SK-N-SH (cell line): ENCODE measurements at regions not wholly inside any gene's neighbourhood (a gene's known extent, or its start where the extent isn't known, plus 50 kb on each side); places are given as distances from the start of the nearest gene placed in this dataset.

Experiments used
- CTCF ChIA-PET: fragments of 300-600, 350-600 bp; formaldehyde crosslinking; extraction: SDS; loops from one replicate; lab custom pipeline; 2021; lab: Yijun Ruan, JAX
- POLR2A ChIA-PET: fragments of 350-600 bp; sonication (Branson Sonifier 250); formaldehyde crosslinking; extraction: SDS; loops from one replicate; lab custom pipeline; 2020; ENCODE audit warnings: antibody characterized with exemption, inconsistent platforms; lab: Yijun Ruan, JAX
- DNase-seq: peaks from one replicate; pipeline ENCODE4 v3.0.0; 2012
- H2AFZ ChIP-seq: fragments of 200-600 bp; sonication (generic); 2 replicates; pipeline ENCODE4 v1.8.1; 2016; ENCODE audit warnings: antibody characterized with exemption, mild to moderate bottlenecking, low read depth
- H3F3A ChIP-seq: fragments of 200-600 bp; sonication (generic); replicated peaks from 2 replicates; pipeline ENCODE3; 2016; ENCODE audit warnings: antibody characterized with exemption, mild to moderate bottlenecking; ENCODE audit not compliant: insufficient read depth
- H3K27ac ChIP-seq, 2 experiments: fragments of 200-500 bp in 1 of 2; fragments of 200-600 bp in 1 of 2; sonication (Bioruptor generic) in 1 of 2; sonication (generic), shearing (Covaris generic) in 1 of 2; 2 replicates each; pipeline versions ENCODE4 v1.5.1 to v1.6.1; 2014 to 2016; ENCODE audit warnings: low read depth in 2 of 2, inconsistent platforms in 1 of 2, low read length in 1 of 2, mild to moderate bottlenecking in 1 of 2, mixed read lengths in 1 of 2
- H3K27me3 ChIP-seq: fragments of 200-600 bp; sonication (generic), shearing (Covaris generic); 2 replicates; pipeline ENCODE4 v1.6.1; 2016; ENCODE audit warnings: mixed run types; ENCODE audit not compliant: insufficient read depth
- H3K36me3 ChIP-seq, 2 experiments: fragments of 200-500 bp in 1 of 2; fragments of 200-600 bp in 1 of 2; sonication (Bioruptor generic) in 1 of 2; sonication (generic) in 1 of 2; replicated peaks in 1 of 2; 2 replicates each; pipeline versions ENCODE3 to v1.5.1; 2014 to 2016; ENCODE audit warnings: low read length in 1 of 2, mild to moderate bottlenecking in 1 of 2; ENCODE audit not compliant: insufficient read depth in 2 of 2, control insufficient read depth in 1 of 2
- H3K4me1 ChIP-seq, 2 experiments: fragments of 200-500 bp in 1 of 2; fragments of 200-600 bp in 1 of 2; sonication (Bioruptor generic) in 1 of 2; sonication (generic), shearing (Covaris generic) in 1 of 2; 2 replicates each; pipeline versions ENCODE4 v1.5.1 to v1.6.1; 2014 to 2016; ENCODE audit warnings: low read depth in 1 of 2, low read length in 1 of 2, mixed run types in 1 of 2; ENCODE audit not compliant: insufficient read depth in 2 of 2, control insufficient read depth in 1 of 2
- H3K4me2 ChIP-seq: fragments of 200-600 bp; sonication (generic), shearing (Covaris generic); 2 replicates; pipeline ENCODE4 v1.6.1; 2017; ENCODE audit warnings: mixed run types
- H3K4me3 ChIP-seq, 2 experiments: fragments of 200-500 bp in 1 of 2; fragments of 200-600 bp in 1 of 2; sonication (Bioruptor generic) in 1 of 2; sonication (generic), shearing (Covaris generic) in 1 of 2; 2 replicates each; pipeline versions ENCODE4 v1.5.1 to v1.8.1; 2014 to 2016; ENCODE audit warnings: low read depth in 2 of 2, inconsistent platforms in 1 of 2, low read length in 1 of 2, mild to moderate bottlenecking in 1 of 2, mixed read lengths in 1 of 2, moderate library complexity in 1 of 2
- H3K79me2 ChIP-seq: fragments of 200-600 bp; sonication (generic); 2 replicates; pipeline ENCODE4 v1.8.1; 2017; ENCODE audit warnings: mild to moderate bottlenecking; ENCODE audit not compliant: insufficient read depth
- H3K9ac ChIP-seq: fragments of 200-600 bp; sonication (generic); 2 replicates; pipeline ENCODE4 v1.6.1; 2017; ENCODE audit warnings: mixed run types
- H3K9me2 ChIP-seq: fragments of 200-600 bp; sonication (generic); 2 replicates; pipeline ENCODE4 v1.6.1; 2017; ENCODE audit warnings: mixed run types
- H3K9me3 ChIP-seq: fragments of 200-600 bp; sonication (generic); 2 replicates; pipeline ENCODE4 v1.6.1; 2017; ENCODE audit warnings: mixed run types, mild to moderate bottlenecking, moderate library complexity
- H4K20me1 ChIP-seq: fragments of 200-600 bp; sonication (generic); 2 replicates; pipeline ENCODE4 v1.6.1; 2017; ENCODE audit warnings: mild to moderate bottlenecking, mixed run types; ENCODE audit not compliant: insufficient read depth
- CHD2 ChIP-seq: fragments of 150-350 bp; IDR thresholded peaks from 2 replicates; pipeline ENCODE4 v1.6.1; 2018; ENCODE audit warnings: low read length; ENCODE audit not compliant: partially characterized antibody
- ELF1 ChIP-seq: IDR thresholded peaks from 2 replicates; pipeline ENCODE4 v1.4.0; 2012
- EZH2phosphoT487 ChIP-seq: fragments of 200-600 bp; sonication (generic); IDR thresholded peaks from 2 replicates; pipeline ENCODE4 v1.6.1; 2017; ENCODE audit warnings: low read depth, mixed run types, mild to moderate bottlenecking, antibody characterized with exemption, moderate library complexity, borderline replicate concordance
- GATA2 ChIP-seq: sonication (generic); formaldehyde crosslinking; IDR thresholded peaks from 2 replicates; pipeline ENCODE4 v1.5.0; 2020; ENCODE audit warnings: mild to moderate bottlenecking, missing genetic modification reagents
- IRF3 ChIP-seq: fragments of 150-350 bp; IDR thresholded peaks from 2 replicates; pipeline ENCODE4 v1.6.1; 2016; ENCODE audit warnings: mild to moderate bottlenecking, low read depth, low read length
- MXI1 ChIP-seq: IDR thresholded peaks from 2 replicates; pipeline ENCODE4 v1.6.1; 2012; ENCODE audit warnings: mild to moderate bottlenecking, low read depth, low read length, improper control_type of control experiment
- NFIC ChIP-seq: IDR thresholded peaks from 2 replicates; pipeline ENCODE4 v1.4.0; 2012; ENCODE audit warnings: borderline replicate concordance
- RCOR1 ChIP-seq: fragments of 150-350 bp; IDR thresholded peaks from 2 replicates; pipeline ENCODE4 v1.6.1; 2017; ENCODE audit warnings: antibody characterized with exemption, low read length
- REST ChIP-seq: IDR thresholded peaks from 2 replicates; pipeline ENCODE4 v1.6.1; 2012; ENCODE audit warnings: mild to moderate bottlenecking, low read depth, low read length, moderate library complexity
- RFX5 ChIP-seq: IDR thresholded peaks from 2 replicates; pipeline ENCODE4 v1.6.1; 2012; ENCODE audit warnings: mild to moderate bottlenecking, improper control_type of control experiment, low read length
- RXRA ChIP-seq: IDR thresholded peaks from 2 replicates; pipeline ENCODE4 v1.4.0; 2012; ENCODE audit warnings: low read depth, mild to moderate bottlenecking, borderline replicate concordance
- SMC3 ChIP-seq: IDR thresholded peaks from 2 replicates; pipeline ENCODE4 v1.6.1; 2012; ENCODE audit warnings: low read depth, low read length, improper control_type of control experiment
- TAF1 ChIP-seq: IDR thresholded peaks from 2 replicates; pipeline ENCODE4 v1.6.1; 2012; ENCODE audit warnings: low read depth, mild to moderate bottlenecking, low read length, moderate library complexity, borderline replicate concordance
- TCF12 ChIP-seq: IDR thresholded peaks from 2 replicates; pipeline ENCODE4 v1.4.0; 2012
- TEAD4 ChIP-seq: IDR thresholded peaks from 2 replicates; pipeline ENCODE4 v1.4.0; 2012; ENCODE audit warnings: mild to moderate bottlenecking, borderline replicate concordance; ENCODE audit not compliant: insufficient read depth
- USF1 ChIP-seq: IDR thresholded peaks from 2 replicates; pipeline ENCODE4 v1.4.0; 2012; ENCODE audit warnings: low read depth, borderline replicate concordance
- ZBTB33 ChIP-seq: IDR thresholded peaks from 2 replicates; pipeline ENCODE4 v1.4.0; 2012; ENCODE audit warnings: low read depth, borderline replicate concordance
- WGBS: methylation state at CpG from one replicate; pipeline ENCODE4 v1.1.6; 2017; ENCODE audit warnings: low lambda C conversion rate; 5-methylcytosine and 5-hydroxymethylcytosine counted together

GRCh38 chr4:179663641-179664429, 2221.6 kb upstream of the AGA start:
- Histone ChIP-seq H3K79me2 (no peaks in the 10 kb centered on the region), H3K27ac (no peak overlapping the region), H3K27me3 (no peaks in the 10 kb centered on the region), H3K4me3 (no peak overlapping the region), H3K9me2 (no peaks in the 10 kb centered on the region), H3K36me3 (no peaks in the 10 kb centered on the region), H3K9me3 (no peaks in the 10 kb centered on the region), H2AFZ (no peak overlapping the region), H3K4me2 (no peak overlapping the region), H3K9ac (no peak overlapping the region), H3F3A (no peaks in the 10 kb centered on the region), H3K4me1 (no peaks in the 10 kb centered on the region), H4K20me1 (no peaks in the 10 kb centered on the region)
- CTCF ChIA-PET: no interaction called here
- POLR2A ChIA-PET: no interaction called here
- no peak for DNase-seq
- 31% methylated on average over 6 of the region's 6 CpGs for WGBS
- TF ChIP-seq ELF1: no peak

GRCh38 chr4:179664430-179665027, 2222.3 kb upstream of the AGA start:
- Histone ChIP-seq H3K27me3 (no peaks in the 10 kb centered on the region), H3K9me3 (no peaks in the 10 kb centered on the region), H3K36me3 (no peaks in the 10 kb centered on the region), H3K9ac (no peak overlapping the region), H3K79me2 (no peaks in the 10 kb centered on the region), H4K20me1 (no peaks in the 10 kb centered on the region), H2AFZ (no peak overlapping the region), H3K27ac (no peak overlapping the region), H3K4me1 (no peaks in the 10 kb centered on the region), H3K4me3 (no peak overlapping the region), H3K9me2 (no peaks in the 10 kb centered on the region), H3F3A (no peaks in the 10 kb centered on the region), H3K4me2 (no peak overlapping the region)
- no peak for TF ChIP-seq ZBTB33
- no peak for TF ChIP-seq EZH2phosphoT487
- no peak for TF ChIP-seq NFIC
- TF ChIP-seq RXRA: no peak
- no peak for TF ChIP-seq IRF3
- TF ChIP-seq CHD2: no peak
- no peak for TF ChIP-seq USF1
- no peak for TF ChIP-seq TAF1
- no peak for TF ChIP-seq REST
- TF ChIP-seq TEAD4: no peak
- TF ChIP-seq TCF12: no peak
- no peak for TF ChIP-seq GATA2
- TF ChIP-seq MXI1: no peak
- TF ChIP-seq SMC3: no peak
- no peak for TF ChIP-seq RFX5
- TF ChIP-seq RCOR1: no peak
- DNase-seq: no peak
- 17% methylated on average over 9 of the region's 9 CpGs for WGBS
- CTCF ChIA-PET: no interaction called here
- POLR2A ChIA-PET: no interaction called here
